AG09319 (cell line): ENCODE measurements at regions not wholly inside any gene's neighbourhood (a gene's known extent, or its start where the extent isn't known, plus 50 kb on each side); places are given as distances from the start of the nearest gene placed in this dataset.

Source experiments
- DNase-seq: peaks from one replicate; pipeline ENCODE4 v3.0.0-alpha.2; 2010; ENCODE audit warnings: low read depth; ENCODE audit errors: extremely low read depth
- CTCF ChIP-seq: IDR thresholded peaks from 2 replicates; pipeline ENCODE4 v1.5.1; 2011; ENCODE audit warnings: low read depth, mild to moderate bottlenecking, inconsistent platforms, low read length, moderate library complexity

- no peak for DNase-seq
- TF ChIP-seq CTCF = no peak
Measured at GRCh38 chr18:7168408-7168807, 50.8 kb upstream of the LAMA1 start.
